B cell (primary cell): ENCODE measurements at regions not wholly inside any gene's neighbourhood (a gene's known extent, or its start where the extent isn't known, plus 50 kb on each side); places are given as distances from the start of the nearest gene placed in this dataset.

ENCODE experiments used
- CTCF ChIP-seq: fragments of 200-600 bp; IDR thresholded peaks from one replicate; pipeline ENCODE4 v1.8.0; 2022; ENCODE audit warnings: antibody characterized with exemption, mild to moderate bottlenecking
- EZH2 ChIP-seq: IDR thresholded peaks from 2 replicates; pipeline ENCODE4 v1.6.1; 2012; ENCODE audit warnings: borderline replicate concordance, low read depth, mild to moderate bottlenecking, moderate library complexity, low read length; ENCODE audit not compliant: insufficient read depth, poor library complexity, severe bottlenecking

GRCh38 chr10:9636216-9636615 is 1381.5 kb upstream of the CELF2 start:
- TF ChIP-seq EZH2 (no peak), CTCF (no peak)
